ENCODE measurements at regions not wholly inside any gene's neighbourhood (a gene's known extent, or its start where the extent isn't known, plus 50 kb on each side); places are given as distances from the start of the nearest gene placed in this dataset.

DNA sequence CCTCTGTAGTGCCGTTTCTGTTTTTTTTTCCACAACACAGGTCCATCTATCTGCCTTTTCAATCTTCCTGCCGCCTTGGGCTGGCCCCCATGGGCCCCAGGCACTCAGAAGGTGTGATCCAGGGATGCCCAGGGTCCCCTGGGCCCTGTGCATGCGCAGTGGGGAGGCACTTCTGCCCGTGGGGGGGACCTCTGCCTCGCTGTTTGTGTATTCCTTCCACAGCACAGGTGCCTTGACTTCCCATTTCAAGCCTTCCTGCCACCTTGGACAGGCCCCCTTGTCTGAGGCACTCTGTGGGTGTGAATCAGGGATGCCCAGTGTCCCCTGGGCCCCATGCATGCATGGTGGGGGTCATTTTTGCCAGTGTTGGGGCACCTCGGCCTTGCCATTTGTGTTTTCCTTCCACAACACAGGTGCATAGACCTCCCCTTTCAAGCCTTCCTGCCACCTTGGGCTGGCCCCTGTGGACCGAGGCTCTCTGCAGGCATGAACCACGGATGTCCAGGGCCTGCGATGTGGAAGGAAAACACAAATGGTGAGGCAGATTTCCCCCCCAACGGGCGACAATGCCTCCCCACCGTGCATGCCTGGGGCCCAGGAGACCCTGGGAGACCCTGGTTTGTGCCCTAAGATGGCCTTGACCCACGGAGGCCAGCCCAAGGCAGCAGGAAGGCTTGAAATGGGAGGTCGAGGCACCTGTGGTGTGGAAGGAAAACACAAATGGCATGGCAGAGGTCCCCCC lies 366.5 kb downstream of the ALG10 start:
- no peak overlapping the region for H3K4me3 ChIP-seq
- intact Hi-C loops (cut with DNase I) = loop anchor here in 1 of 2 donors (2.0 kb wide), 1 partner anchor 42 kb away; no protein-coding TSS in a partner anchor
- H3K36me3 ChIP-seq (ENCODE audit: insufficient read depth in 1 of 2, low read depth in 1 of 2) = no peaks in the 10 kb centered on the region
- H3K27me3 ChIP-seq (ENCODE audit: insufficient read depth in 3 of 3, low read length in 2 of 3) = no peaks in the 10 kb centered on the region
- no peaks in the 10 kb centered on the region for H3K9me3 ChIP-seq
- no peaks in the 10 kb centered on the region for H3K4me1 ChIP-seq
- peak in 1 of 2 donors; percentile 23 for DNase-seq
- ATAC-seq = no peak
- TF ChIP-seq, protein P1, sequence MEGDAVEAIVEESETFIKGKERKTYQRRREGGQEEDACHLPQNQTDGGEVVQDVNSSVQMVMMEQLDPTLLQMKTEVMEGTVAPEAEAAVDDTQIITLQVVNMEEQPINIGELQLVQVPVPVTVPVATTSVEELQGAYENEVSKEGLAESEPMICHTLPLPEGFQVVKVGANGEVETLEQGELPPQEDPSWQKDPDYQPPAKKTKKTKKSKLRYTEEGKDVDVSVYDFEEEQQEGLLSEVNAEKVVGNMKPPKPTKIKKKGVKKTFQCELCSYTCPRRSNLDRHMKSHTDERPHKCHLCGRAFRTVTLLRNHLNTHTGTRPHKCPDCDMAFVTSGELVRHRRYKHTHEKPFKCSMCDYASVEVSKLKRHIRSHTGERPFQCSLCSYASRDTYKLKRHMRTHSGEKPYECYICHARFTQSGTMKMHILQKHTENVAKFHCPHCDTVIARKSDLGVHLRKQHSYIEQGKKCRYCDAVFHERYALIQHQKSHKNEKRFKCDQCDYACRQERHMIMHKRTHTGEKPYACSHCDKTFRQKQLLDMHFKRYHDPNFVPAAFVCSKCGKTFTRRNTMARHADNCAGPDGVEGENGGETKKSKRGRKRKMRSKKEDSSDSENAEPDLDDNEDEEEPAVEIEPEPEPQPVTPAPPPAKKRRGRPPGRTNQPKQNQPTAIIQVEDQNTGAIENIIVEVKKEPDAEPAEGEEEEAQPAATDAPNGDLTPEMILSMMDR (IDR thresholded peaks at IDR 0.05) = no peak
- 56 to 60% (median 58%) methylated on average over 14 of the region's 14 CpGs for WGBS, 3 donors
- no peak overlapping the region for H3K27ac ChIP-seq

DNA sequence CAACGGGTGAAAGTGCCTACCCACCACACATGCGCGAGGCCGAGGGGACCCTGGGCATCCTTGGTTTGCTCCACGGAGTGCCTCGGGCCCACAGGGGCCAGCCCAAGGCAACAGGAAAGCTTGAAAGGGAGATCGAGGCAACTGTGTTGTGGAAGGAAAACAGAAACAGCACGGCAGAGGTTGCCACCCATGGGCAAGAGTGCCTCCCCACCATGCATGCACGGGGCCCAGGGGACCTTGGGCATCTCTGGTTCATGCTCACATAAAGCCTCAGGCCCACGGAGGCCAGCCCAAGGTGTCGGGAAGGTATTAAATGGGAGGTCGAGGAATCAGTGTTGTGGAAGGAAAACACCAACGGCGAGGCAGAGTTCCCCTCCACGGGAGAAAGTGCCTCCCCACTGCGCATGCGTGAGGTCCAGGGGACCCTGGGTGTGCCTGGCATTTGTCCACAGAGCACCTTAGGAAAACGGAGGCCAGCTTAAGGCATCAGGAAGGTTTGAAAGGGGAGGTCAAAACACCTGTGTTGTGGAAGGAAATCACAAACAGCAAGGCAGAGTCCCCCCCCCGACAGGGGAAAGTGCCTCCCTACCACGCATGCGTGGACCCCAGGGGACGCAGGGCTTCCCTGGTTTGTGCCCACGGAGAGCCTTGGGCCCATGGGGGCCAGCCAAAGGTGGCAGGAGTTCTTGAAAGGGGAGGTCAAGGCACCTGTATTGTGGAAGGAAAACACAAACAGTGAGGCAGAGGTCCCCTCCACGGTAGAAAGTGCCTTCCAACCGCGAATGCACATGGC lies 367.3 kb downstream of the ALG10 start:
- Histone ChIP-seq H3K4me3 (no peak overlapping the region), H3K4me1 (no peaks in the 10 kb centered on the region), H3K36me3 (ENCODE audit: insufficient read depth in 1 of 2, low read depth in 1 of 2) (no peaks in the 10 kb centered on the region), H3K27me3 (ENCODE audit: insufficient read depth in 3 of 3, low read length in 2 of 3) (no peaks in the 10 kb centered on the region), H3K27ac (no peak overlapping the region), H3K9me3 (no peaks in the 10 kb centered on the region)
- peak in 1 of 2 donors; percentile 24 for DNase-seq
- intact Hi-C loops (cut with DNase I) = loop anchor here in 1 of 2 donors (2.0 kb wide), 1 partner anchor 43 kb away; no protein-coding TSS in a partner anchor
- ATAC-seq = no peak
- TF ChIP-seq, protein P1 (IDR thresholded peaks at IDR 0.05) = no peak
- WGBS, 3 donors = 63 to 66% (median 63%) methylated on average over 26 of the region's 26 CpGs

GRCh38 chr12:34390171-34390841 lies 368.0 kb downstream of the ALG10 start:
- DNase-seq = peak in 1 of 2 donors; percentile 25
- ATAC-seq = no peak
- Histone ChIP-seq H3K4me3 (no peak overlapping the region), H3K27ac (no peak overlapping the region), H3K27me3 (ENCODE audit: insufficient read depth in 3 of 3, low read length in 2 of 3) (no peaks in the 10 kb centered on the region), H3K9me3 (no peaks in the 10 kb centered on the region), H3K4me1 (no peaks in the 10 kb centered on the region), H3K36me3 (ENCODE audit: insufficient read depth in 1 of 2, low read depth in 1 of 2) (no peaks in the 10 kb centered on the region)
- intact Hi-C loops (cut with DNase I) = no loop called here
- WGBS, 3 donors = 71 to 76% (median 72%) methylated on average over 14 to 17 of the region's 17 CpGs
- TF ChIP-seq, protein P1 (IDR thresholded peaks at IDR 0.05) = no peak

- TF ChIP-seq, protein P1 (IDR thresholded peaks at IDR 0.05) = no peak
Observed at GRCh38 chr12:34390846-34391700, 368.8 kb downstream of the ALG10 start.

More at GRCh38 chr12:34390846-34391700, 368.8 kb downstream of the ALG10 start:
- DNase-seq (peak; percentile 6 to 49), ATAC-seq (no peak)
- 72 to 79% (median 76%) methylated on average over 24 of the region's 24 CpGs for WGBS, 3 donors
- H3K27me3 ChIP-seq (ENCODE audit: insufficient read depth in 3 of 3, low read length in 2 of 3) = peaks cover 0 to under 1% (median 0%) of the 10 kb centered on the region in 3 donors
- no peaks in the 10 kb centered on the region for H3K36me3 ChIP-seq (ENCODE audit: insufficient read depth in 1 of 2, low read depth in 1 of 2)
- no peaks in the 10 kb centered on the region for H3K9me3 ChIP-seq
- intact Hi-C loops (cut with DNase I) = no loop called here
- H3K4me1 ChIP-seq = no peaks in the 10 kb centered on the region
- H3K27ac ChIP-seq = no peak overlapping the region
- H3K4me3 ChIP-seq = no peak overlapping the region

Data from psoas muscle (tissue), 7 donors.